ENCODE measurements at regions not wholly inside any gene's neighbourhood (a gene's known extent, or its start where the extent isn't known, plus 50 kb on each side); places are given as distances from the start of the nearest gene placed in this dataset.
"Not testable (repeated sequence)": the region's sequence is repeated elsewhere in the genome, so short reads cannot be mapped to it uniquely, and the experiment has no call there.

DNA sequence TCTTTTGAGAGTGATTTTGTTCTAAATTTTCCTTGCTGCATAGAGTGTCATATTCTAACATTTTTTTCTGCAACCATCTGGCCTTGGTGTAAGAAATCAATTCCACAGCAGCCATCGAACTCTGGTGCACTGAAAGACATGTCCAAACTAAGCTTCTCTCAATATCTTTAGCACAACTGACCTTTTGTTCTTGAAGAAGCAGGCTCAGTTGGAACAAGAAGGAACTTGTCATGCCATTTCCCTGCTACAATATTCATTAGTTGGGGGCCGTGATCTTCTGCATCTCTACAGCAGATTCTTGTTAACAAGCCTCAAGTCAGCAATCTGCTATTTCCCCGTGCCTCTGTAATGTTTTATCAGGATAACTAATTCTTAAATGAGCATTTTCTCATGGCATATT is 1305.6 kb downstream of the CDH11 start:
- no peak for DNase-seq (ENCODE audit: low read depth)

DNA sequence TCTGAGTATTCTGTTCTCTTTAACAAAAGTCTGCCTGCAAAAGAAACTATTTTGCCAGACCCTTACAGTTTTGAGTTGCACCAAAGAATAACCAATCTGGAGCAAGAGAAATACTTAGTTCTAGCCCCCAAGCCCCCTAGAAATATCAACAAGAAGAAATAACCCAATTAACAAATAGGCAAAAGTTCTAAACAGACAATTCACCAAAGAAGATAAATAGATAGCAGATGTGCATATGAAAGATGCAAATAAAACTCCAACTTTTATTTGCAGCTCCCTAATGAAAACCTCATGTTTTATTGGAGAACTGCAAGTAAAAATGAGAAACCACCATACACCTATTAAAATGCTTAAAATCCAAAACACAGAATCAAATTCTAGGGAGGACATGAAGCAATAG is 1308.0 kb downstream of the CDH11 start:
- DNase-seq (ENCODE audit: low read depth), result no peak

DNA sequence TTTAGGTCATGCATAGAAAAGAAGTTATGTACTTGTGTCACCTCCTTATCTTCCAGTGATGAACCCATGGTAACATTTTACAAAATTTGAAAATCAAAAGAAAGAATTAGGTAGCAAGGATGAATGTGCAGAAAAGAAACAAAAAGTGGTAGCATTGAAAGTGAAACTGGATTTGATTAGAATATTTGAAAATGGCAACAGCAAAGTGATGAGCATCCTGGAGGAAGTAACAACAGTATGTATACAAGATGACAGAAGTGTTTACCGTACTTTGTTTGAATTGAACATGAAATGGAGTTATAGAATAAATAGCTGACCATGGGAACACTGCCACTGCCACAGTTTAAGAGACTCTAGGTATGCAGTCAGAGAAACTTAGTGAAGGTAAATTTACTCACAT is 1313.1 kb downstream of the CDH11 start:
- DNase-seq (ENCODE audit: low read depth), result no peak

DNA sequence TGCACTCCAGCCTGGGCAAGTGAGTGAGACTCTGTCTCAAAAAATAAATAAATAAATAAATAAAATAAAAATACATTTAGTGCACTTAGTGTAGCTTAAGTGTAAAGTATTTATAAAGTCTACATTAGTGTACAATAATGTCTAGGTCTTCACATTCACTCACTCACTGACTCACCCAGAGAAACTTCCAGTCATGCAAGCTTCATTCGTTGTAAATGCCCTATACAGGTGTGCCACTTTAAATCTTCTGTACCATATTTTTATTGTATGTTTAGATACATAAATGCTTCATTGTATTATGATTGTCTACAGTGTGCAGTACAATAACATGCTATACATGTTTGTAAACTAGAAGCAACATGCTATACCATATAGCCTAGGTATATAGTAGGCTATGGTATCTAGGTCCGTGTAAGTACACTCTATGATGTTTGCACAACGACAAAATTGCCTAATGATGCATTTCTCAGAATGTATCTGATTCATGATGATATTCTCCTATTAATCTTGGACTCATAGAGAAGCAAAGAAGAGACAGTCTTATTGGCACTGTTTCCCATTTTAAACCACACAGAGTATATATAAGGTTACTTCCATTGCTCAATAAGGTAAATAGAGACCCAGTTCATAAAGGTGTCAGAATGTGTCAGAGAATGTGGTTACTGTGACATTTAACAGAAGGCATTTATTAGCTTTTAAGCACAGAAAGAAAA is 1314.9 kb downstream of the CDH11 start:
- no peak for DNase-seq (ENCODE audit: low read depth)

DNA sequence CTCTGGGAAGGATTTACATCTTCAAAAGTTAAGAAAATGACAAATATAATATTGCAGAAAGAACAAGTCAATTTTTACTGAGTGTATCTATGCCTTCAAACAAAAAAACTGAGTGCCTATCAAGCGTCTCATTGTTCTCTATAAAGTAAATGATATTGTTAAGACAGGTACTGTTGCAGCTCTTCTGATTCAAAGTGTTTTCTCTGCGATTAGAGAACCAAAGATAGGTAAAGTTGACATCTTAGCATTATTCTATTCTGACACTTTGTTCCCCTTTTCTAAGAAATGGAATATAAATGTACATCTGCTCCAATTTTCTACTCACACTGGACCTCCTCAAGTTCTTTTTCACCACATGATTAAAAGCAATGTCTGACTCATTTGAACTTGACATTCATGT is 1317.7 kb downstream of the CDH11 start:
- DNase-seq (ENCODE audit: low read depth), result no peak

DNA sequence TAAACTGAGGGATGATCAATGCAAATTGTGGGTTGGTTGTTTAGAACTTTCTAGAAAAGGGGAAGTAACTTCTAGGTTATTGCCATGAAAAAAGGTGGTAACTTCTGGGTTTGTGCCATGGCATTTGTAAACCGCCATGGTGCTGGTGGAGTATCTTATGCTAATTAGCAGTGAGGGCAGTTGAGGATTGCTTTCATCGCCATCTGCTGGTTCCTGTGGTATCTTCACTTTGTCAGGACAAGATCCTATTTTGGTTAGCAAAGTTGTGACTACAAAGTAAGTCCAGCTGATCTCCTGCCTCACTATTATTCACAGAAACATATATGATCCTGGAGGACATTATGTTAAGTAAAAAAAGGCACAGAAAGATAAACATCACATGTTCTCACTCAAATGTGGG is 1332.3 kb downstream of the CDH11 start:
- peak; percentile 3 for DNase-seq (ENCODE audit: low read depth)

DNA sequence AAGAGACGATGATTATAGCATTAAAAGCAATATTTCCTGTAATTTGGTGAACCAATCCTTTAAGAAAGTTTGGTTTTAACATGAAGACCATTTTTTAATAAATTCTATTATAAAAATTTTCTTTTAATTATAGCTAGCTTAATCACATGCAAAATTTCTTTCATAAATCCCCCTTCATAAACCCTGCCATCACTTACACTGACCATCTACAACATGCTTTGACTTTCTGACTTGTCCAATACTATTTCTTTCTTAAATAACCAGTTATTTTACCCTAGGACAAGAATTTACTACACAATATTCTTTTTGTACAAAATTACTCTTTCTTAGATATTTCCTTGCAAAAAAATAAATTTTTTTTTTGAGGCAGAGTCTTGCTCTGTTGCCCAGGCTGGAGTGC is 1334.8 kb downstream of the CDH11 start:
- no peak for DNase-seq (ENCODE audit: low read depth)

DNA sequence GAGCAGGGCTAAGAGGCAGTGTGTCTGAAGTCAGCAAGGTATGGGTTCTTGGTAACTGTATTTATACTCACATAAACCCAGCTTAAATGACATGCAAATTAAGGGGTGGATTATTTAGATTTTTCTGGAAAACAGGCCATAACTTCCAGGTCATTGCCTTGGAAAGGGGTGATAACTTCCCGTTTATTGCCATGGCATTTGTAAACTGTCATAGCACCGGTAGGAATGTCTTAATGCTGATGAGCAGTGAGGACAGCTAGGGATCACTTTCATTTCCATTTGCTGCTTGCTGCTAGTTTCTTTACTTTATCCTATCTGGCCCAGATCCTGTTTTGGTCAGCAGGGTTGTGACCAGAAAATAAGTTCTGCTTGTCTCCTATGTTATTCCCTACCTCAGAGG is 1336.7 kb downstream of the CDH11 start:
- no peak for DNase-seq (ENCODE audit: low read depth)

DNA sequence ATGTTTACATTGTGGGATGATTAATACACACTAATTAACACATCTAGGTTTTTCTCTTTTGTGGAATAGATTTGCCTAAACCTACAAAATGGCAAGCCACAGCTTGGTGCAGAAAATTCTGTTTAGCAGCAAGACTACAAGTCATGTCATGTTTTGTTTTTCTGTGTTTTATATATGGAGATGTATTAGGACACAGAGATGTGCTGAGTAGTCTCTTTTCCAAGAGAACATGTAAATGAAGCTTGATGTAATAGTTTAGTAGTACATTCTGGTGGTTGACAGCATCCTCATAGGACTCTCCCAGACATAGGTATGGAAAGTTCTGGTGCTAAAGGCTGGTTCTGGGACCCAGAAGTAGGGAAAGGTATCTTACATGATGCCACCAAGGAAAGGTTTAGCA is 1345.4 kb downstream of the CDH11 start:
- no peak for DNase-seq (ENCODE audit: low read depth)

DNA sequence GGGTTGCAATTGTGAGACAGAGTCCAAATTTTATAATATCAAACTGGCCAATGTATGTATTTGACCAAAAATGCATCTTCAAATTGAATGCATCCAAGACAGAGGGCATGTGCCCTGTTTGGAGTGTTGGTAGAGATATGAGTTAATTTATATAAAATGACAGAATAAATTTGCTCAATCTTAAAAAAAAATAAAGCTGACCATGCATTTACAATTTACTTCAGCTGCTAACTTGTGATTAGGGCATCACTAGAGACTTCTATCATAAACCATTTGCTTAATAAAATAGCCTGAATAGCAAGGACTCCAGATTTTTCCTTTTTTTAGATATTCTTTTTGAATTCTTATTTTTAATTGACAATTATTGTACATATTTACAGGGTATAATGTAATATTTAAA is 1345.8 kb downstream of the CDH11 start:
- no peak for DNase-seq (ENCODE audit: low read depth)

DNA sequence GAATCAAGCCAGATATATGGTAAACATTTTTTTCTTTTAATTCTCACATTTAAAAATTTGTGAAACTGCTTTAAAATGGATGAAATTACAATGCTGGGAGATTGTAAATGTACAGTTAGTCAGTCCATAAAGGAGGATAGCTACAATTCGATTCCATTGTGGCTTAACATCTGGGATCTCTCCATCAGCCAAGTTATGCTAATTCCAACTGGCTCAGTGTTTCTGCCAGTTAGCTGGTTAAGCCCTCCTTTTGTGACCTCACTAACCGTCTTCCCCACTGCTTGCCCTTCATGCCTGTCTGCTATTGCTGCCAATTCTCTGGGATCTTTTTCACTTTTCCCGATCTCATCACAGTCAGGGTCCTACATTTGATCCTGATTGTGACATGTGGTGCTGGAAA is 1347.6 kb downstream of the CDH11 start:
- no peak for DNase-seq (ENCODE audit: low read depth)

DNA sequence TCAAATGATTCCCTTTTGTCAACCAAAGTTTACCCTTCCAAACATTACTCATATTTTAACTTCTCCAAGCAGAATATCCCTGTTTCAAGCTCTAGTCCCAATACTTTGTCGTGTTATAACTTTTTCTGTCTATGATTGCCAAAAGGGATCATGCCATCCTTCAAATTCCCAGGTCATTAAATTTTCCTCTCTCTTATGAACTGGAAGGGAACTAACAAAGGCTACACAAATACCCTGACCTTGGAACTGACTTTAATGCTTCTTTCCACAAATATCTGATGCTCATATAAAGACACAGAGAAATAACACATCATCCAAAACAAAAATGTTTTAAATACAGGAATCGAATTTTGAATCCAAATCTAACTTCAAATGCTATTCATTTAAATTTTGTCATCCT is 1352.7 kb downstream of the CDH11 start:
- DNase-seq (ENCODE audit: low read depth), result no peak

DNA sequence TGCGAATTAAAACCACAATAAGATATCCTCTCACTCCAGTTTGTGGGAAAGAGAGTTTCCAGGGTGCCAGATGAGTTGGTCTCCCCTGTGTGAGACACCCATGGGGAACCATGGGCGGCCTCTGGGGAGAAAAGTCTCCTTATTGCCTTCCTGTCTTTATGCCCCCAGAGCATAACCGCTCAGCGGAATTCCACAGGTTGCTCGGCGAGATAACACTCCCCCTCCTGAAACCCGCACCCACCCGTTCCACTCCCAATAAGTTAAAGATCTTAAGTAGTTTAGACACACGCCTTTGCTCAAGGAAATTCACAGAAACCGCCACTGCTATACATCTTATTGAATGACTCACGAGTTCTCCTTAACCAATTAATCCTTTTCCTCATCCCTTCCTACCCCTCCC is 1361.6 kb downstream of the CDH11 start:
- not testable (repeated sequence) for DNase-seq (ENCODE audit: low read depth)

DNA sequence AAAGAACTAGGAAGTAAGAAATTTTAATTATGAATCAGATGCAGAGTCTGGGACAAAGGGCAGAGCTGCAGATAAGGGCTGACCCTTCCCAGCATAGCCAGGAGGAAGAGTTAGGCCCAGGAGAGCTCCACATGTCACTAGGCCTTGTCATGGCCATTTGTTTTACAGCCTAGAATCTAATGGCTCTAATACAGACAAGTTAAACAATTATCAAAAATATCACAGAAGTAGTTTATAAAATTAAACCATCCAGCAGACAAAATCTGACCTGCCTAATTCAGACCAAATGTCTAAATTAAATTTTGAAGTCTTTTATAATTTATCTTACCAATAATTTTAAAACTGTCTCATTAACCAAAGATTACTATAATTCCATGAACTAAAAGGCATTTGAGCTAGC is 1369.5 kb downstream of the CDH11 start:
- DNase-seq (ENCODE audit: low read depth), result no peak

DNA sequence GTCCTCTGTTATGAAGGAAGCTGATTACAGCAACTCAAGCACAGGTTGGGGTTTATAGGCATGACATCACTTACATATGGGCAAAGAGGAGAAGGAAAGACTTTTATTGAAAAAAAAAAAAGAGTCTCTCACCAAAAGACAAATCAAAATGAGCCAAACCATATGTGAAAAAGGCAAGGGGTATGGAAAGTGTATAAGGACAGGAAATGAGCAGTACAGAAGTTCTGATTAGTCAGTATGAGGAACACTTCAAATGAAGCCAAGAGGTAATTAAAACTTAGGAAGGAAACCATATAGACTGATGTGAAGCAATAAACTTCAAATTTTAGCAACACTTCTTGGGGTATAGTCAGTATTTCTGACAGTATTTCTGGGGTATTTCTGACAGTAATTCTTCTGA is 1372.6 kb downstream of the CDH11 start:
- no peak for DNase-seq (ENCODE audit: low read depth)

DNA sequence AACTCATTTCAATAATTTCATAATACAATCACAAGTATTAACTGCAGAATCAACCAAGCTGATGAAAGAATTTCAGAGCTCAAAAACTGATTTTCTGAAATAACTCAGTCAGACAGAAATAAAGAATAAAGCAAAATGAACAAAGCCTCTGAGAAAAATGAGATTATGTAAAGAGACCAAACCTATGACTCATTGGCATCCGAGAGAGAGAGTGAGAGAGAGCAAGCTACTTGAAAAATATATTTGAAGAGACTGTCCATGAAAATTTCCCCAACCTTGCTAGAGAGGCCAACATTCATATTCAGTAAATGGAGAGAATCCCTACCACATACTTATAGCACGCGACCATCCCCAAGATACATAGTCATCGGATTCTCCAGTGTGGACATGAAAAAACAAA is 1376.4 kb downstream of the CDH11 start:
- DNase-seq (ENCODE audit: low read depth), result no peak

DNA sequence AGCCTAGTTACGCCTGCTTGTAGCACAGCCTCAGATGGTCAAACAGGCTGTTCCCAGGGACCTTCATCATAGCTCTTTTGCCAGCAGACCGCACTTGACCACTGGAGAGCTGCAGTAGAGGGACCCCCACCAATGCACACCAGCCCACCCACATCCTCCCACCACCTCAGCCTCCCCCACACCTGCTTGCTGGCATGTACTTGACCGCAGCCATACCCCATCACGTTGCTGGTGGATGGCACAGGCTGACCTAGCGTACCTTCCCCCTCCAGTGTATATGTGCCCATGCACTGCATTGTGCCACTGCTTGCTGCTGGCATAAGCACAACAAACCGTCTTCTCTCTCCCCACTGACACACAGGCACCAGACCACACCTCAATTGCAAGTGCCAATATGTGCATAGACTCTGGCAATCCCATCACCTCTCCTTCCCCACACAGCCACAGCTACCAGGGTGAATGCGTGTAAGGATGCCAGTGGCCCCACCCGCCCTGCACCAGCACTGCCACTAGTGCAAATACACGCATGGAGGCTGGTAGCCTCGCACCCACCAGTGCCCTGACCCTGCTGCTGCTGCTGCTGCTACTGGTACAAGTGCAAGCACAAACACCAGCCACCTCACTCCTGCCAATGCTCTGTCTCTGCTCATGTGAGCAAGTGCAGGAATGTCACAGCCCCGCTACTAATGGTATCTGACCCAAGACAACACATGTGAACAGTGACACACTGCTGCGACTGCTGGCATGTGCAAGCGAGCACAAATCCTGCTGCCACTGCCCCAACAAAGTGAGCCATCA is 1377.6 kb downstream of the CDH11 start:
- no peak for DNase-seq (ENCODE audit: low read depth)

DNA sequence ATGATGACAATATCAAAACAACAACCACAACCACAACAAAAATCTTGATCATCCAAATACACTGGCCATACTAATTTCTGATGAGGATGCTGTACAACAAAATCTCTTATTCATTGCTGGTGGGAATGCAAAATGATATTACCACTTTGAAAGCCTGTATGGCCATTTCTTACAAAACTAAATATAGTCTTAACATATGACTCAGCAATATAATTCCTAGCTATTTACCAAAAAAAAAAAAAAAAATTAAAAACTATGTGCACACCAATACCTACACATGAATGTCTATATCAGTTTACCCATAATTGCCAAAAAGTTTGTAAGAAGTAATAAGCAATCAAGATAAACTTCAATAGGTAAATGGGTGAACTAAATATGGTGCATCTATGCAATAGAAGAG is 1379.7 kb downstream of the CDH11 start:
- no peak for DNase-seq (ENCODE audit: low read depth)

DNA sequence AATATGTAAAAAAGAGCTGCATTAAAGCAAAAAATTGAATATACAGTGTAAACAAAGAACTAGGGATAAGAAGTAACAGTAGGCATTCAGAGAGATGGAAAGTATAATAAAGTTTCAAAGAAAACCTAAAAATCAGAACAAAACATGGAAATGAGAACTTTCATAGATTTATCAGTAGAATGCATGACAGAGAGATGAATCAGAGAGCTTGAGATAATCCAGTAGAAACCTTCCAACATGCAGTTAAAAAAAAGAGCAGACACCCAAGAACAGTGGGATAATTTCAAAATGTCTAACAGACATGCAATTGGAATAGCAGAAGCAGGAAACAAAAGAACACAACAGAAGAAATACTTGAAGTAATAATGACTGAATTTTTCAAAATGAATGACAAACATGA is 1384.2 kb downstream of the CDH11 start:
- DNase-seq (ENCODE audit: low read depth), result no peak

DNA sequence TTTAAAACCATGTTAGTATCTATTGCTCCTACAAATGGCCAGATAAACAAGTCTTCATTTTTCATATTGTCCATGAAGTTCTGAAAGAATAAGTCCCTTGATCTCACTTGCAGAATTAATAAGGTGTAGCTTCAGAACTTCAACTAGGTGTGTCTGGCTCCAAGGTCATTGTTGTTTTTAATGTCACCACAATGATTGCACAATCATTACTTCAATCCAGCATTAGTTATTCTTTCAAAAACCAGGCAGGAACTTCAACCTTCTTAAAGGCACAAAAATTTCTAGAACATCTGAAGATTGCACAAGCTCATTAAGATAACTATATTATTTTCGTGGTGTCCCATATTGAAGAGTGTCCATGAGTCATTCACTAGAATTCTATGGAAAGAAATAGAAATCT is 1386.4 kb downstream of the CDH11 start:
- DNase-seq (ENCODE audit: low read depth), result peak; percentile 25

DNA sequence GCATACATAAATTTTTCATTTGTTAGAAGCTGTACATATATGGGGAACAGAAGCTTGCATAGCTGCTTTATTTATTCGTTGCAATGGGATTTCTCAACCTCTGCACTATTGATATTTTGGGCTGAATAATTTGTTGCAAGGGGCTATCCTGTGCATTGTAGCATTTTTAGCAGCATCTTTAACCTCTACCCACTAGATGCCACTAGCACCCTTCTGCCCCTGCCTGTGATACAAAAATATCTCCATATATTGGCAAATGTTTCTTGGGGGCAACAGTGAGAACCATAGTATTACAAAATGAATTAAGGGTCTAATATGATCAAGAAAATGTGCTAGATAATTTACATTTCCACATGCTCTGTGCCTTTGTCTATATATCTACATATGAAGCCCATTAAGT is 1401.0 kb downstream of the CDH11 start:
- no peak for DNase-seq (ENCODE audit: low read depth)

DNA sequence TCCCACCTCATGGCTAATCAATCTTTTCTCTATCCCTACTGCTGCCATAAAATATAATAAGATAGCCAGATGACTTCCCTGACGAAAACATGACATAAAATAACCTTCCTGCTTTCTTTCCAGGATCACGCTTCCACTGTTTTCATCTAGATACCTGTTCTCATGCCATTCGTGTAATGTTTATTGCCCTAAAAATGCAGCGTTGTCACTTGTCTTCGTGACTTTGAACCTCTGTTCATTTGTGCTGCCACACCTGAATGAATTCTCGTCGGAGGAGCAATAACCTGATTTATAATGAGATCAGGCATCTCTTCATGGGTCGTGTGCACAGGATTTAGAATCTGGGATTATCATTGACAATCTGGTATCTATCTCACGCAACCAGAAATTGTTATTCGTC is 1401.9 kb downstream of the CDH11 start:
- no peak for DNase-seq (ENCODE audit: low read depth)

DNA sequence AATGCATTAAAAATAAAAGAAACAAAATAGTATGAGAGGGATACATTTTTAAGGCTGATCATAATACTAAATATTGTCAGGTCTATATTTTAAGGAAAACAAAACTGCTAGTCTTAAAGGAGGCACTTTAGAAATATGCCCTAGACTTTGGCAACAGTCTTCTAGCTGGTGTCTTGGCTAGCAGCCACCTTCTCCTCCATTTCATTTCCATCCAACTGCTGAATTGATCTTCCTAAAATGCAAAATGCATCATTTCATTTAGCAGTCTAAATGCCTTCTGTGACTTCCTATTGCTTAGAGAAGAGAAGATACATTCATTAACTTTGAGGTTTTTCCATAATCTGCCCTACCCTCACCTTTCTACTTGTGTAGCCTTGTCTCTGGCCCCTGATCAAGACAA is 1404.1 kb downstream of the CDH11 start:
- no peak for DNase-seq (ENCODE audit: low read depth)

DNA sequence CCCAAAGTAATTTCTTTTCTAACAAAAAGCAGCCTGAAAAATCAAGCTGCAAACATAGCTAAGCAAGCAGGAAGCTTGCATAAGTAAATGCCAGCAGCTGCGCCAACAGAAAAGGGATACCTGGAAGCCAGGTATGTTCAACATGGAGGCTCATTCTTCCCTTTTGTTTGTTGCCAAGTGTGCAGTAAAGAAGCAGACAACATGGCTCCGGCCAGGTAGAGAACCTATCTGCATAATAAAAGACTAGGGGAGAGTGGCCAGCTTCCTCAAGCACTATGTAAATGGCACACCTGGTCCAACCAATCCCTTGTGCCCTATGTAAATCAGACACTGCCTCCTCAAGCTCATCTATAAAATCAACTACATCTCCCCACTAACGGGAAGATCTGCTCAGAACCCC is 1407.0 kb downstream of the CDH11 start:
- no peak for DNase-seq (ENCODE audit: low read depth)

All from renal cortical epithelial cell (primary cell).